Activated CD4-positive, alpha-beta memory T cell treated with anti-CD3 and anti-CD28 coated beads, Interleukin-2, amount 10 ng/mL, durations not matched to agents 7 days and 5 days (primary cell): ENCODE measurements at regions not wholly inside any gene's neighbourhood (a gene's known extent, or its start where the extent isn't known, plus 50 kb on each side); places are given as distances from the start of the nearest gene placed in this dataset.
"Not testable (repeated sequence)": the region's sequence is repeated elsewhere in the genome, so short reads cannot be mapped to it uniquely, and the experiment has no call there.

Experiments
- CTCF ChIA-PET: fragments of 350-600 bp; sonication (Branson Sonifier 250); formaldehyde crosslinking; loops from one replicate; lab custom pipeline; 2021; ENCODE audit warnings: antibody characterized with exemption, inconsistent platforms; lab: Charles Lee
- POLR2A ChIA-PET: fragments of 350-600 bp; sonication (Branson Sonifier 250); formaldehyde crosslinking; loops from one replicate; lab custom pipeline; 2021; ENCODE audit warnings: antibody characterized with exemption; lab: Charles Lee
- DNase-seq: peaks from one replicate; pipeline ENCODE4 v3.0.0-alpha.2; 2020
- H3K27ac Mint-ChIP-seq: one replicate; pipeline ENCODE4 v1.8.0; 2021; ENCODE audit warnings: mild to moderate bottlenecking, mixed read lengths
- H3K27me3 Mint-ChIP-seq: one replicate; pipeline ENCODE4 v1.8.0; 2021; ENCODE audit warnings: mixed read lengths
- H3K36me3 Mint-ChIP-seq: one replicate; pipeline ENCODE4 v1.8.0; 2021; ENCODE audit warnings: low read depth, mixed read lengths
- H3K4me1 Mint-ChIP-seq: one replicate; pipeline ENCODE4 v1.8.0; 2021; ENCODE audit warnings: mixed read lengths
- H3K4me3 Mint-ChIP-seq: one replicate; pipeline ENCODE4 v1.8.0; 2021; ENCODE audit warnings: mild to moderate bottlenecking, mixed read lengths
- H3K9me3 Mint-ChIP-seq: one replicate; pipeline ENCODE4 v1.8.0; 2021; ENCODE audit warnings: mixed read lengths

GRCh38 chr12:68387338-68387737 lies 55.2 kb upstream of the MDM1 start:
- ChIA-PET CTCF (no interaction called here), POLR2A (no interaction called here)
- Mint-ChIP-seq H3K36me3 (peaks cover 27% of the 10 kb centered on the region), H3K4me1 (peaks cover 29% of the 10 kb centered on the region), H3K9me3 (peaks cover 21% of the 10 kb centered on the region), H3K27me3 (peaks cover 6% of the 10 kb centered on the region), H3K4me3 (no peak overlapping the region), H3K27ac (no peak overlapping the region)
- no peak for DNase-seq

GRCh38 chr12:68389305-68389704 lies 57.1 kb upstream of the MDM1 start:
- POLR2A ChIA-PET = no interaction called here
- peaks cover 21% of the 10 kb centered on the region for H3K4me1 Mint-ChIP-seq
- H3K27ac Mint-ChIP-seq = no peak overlapping the region
- no peak for DNase-seq
- H3K36me3 Mint-ChIP-seq = peaks cover 21% of the 10 kb centered on the region
- CTCF ChIA-PET = no interaction called here
- peaks cover 17% of the 10 kb centered on the region for H3K9me3 Mint-ChIP-seq
- peaks cover 6% of the 10 kb centered on the region for H3K27me3 Mint-ChIP-seq
- H3K4me3 Mint-ChIP-seq = no peak overlapping the region

- POLR2A ChIA-PET = interaction anchor here (1.0 to 2.4 kb wide), 2 partner anchors 27 to 219 kb away, joined by 4 to 7 read pairs; partner anchors contain the start of gene RAP1B
- CTCF ChIA-PET = interaction anchor here (0.6 to 0.7 kb wide), 2 partner anchors 14 to 248 kb away, joined by 3 read pairs; no protein-coding TSS in a partner anchor
Observed at GRCh38 chr12:68391937-68392336, 59.8 kb upstream of the MDM1 start.

GRCh38 chr12:68392376-68392775 lies 60.2 kb upstream of the MDM1 start:
- Mint-ChIP-seq H3K4me1 (peaks cover 8% of the 10 kb centered on the region), H3K27ac (no peak overlapping the region), H3K27me3 (no peaks in the 10 kb centered on the region), H3K36me3 (peaks cover 7% of the 10 kb centered on the region), H3K4me3 (no peak overlapping the region), H3K9me3 (peaks cover 11% of the 10 kb centered on the region)
- ChIA-PET CTCF (interaction anchor here (0.6 to 0.7 kb wide), 2 partner anchors 15 to 248 kb away, joined by 3 read pairs; no protein-coding TSS in a partner anchor), POLR2A (interaction anchor here (1.0 to 2.4 kb wide), 2 partner anchors 28 to 218 kb away, joined by 4 to 7 read pairs; partner anchors contain the start of gene RAP1B)
- no peak for DNase-seq

More at GRCh38 chr12:68391937-68392336, 59.8 kb upstream of the MDM1 start:
- Mint-ChIP-seq H3K27ac (no peak overlapping the region), H3K36me3 (peaks cover 7% of the 10 kb centered on the region), H3K4me3 (no peak overlapping the region), H3K9me3 (peaks cover 9% of the 10 kb centered on the region), H3K4me1 (peaks cover 9% of the 10 kb centered on the region), H3K27me3 (no peaks in the 10 kb centered on the region)
- no peak for DNase-seq

- Mint-ChIP-seq H3K36me3 (peaks cover 7% of the 10 kb centered on the region), H3K27me3 (no peaks in the 10 kb centered on the region), H3K4me3 (no peak overlapping the region), H3K9me3 (peaks cover 16% of the 10 kb centered on the region), H3K27ac (no peak overlapping the region), H3K4me1 (peaks cover 5% of the 10 kb centered on the region)
- POLR2A ChIA-PET = interaction anchor here (0.8 to 2.4 kb wide), 2 partner anchors 9 to 29 kb away, joined by 4 to 7 read pairs; no protein-coding TSS in a partner anchor
- CTCF ChIA-PET = interaction anchor here (0.6 to 0.7 kb wide), 2 partner anchors 92 to 198 kb away, joined by 3 to 4 read pairs; no protein-coding TSS in a partner anchor
- DNase-seq = no peak
Observed at GRCh38 chr12:68393417-68393816, 61.3 kb upstream of the MDM1 start.

- peaks cover 5% of the 10 kb centered on the region for H3K4me1 Mint-ChIP-seq
- no peak overlapping the region for H3K27ac Mint-ChIP-seq
- H3K27me3 Mint-ChIP-seq = no peaks in the 10 kb centered on the region
- DNase-seq = no peak
- H3K36me3 Mint-ChIP-seq = peaks cover 3% of the 10 kb centered on the region
- H3K4me3 Mint-ChIP-seq = no peak overlapping the region
- POLR2A ChIA-PET = no interaction called here
- CTCF ChIA-PET = no interaction called here
- peaks cover 15% of the 10 kb centered on the region for H3K9me3 Mint-ChIP-seq
Observed at GRCh38 chr12:68397566-68398158, 65.5 kb upstream of the MDM1 start.

GRCh38 chr12:68398689-68399088 lies 66.5 kb upstream of the MDM1 start:
- H3K9me3 Mint-ChIP-seq = peaks cover 16% of the 10 kb centered on the region
- H3K27ac Mint-ChIP-seq, DNase-seq, H3K4me3 Mint-ChIP-seq, H3K36me3 Mint-ChIP-seq, H3K27me3 Mint-ChIP-seq, POLR2A ChIA-PET, H3K4me1 Mint-ChIP-seq: not testable (repeated sequence)
- CTCF ChIA-PET = interaction anchor here (1.0 kb wide), 1 partner anchor 15 kb away, joined by 4 read pairs; no protein-coding TSS in a partner anchor

- no peak for DNase-seq
- peaks cover 16% of the 10 kb centered on the region for H3K9me3 Mint-ChIP-seq
- peaks cover 3% of the 10 kb centered on the region for H3K36me3 Mint-ChIP-seq
- CTCF ChIA-PET = no interaction called here
- H3K4me3 Mint-ChIP-seq = no peak overlapping the region
- peaks cover 9% of the 10 kb centered on the region for H3K4me1 Mint-ChIP-seq
- POLR2A ChIA-PET = no interaction called here
- peaks cover 1% of the 10 kb centered on the region for H3K27me3 Mint-ChIP-seq
- no peak overlapping the region for H3K27ac Mint-ChIP-seq
Observed at GRCh38 chr12:68400226-68400829, 68.2 kb upstream of the MDM1 start.

GRCh38 chr12:68402422-68402821 lies 70.3 kb upstream of the MDM1 start:
- peaks cover 17% of the 10 kb centered on the region for H3K4me1 Mint-ChIP-seq
- ChIA-PET CTCF (no interaction called here), POLR2A (interaction anchor here (0.9 to 1.9 kb wide), 3 partner anchors 9 to 211 kb away, joined by 3 to 5 read pairs (median 4); no protein-coding TSS in a partner anchor)
- no peak overlapping the region for H3K4me3 Mint-ChIP-seq
- H3K9me3 Mint-ChIP-seq = peaks cover 11% of the 10 kb centered on the region
- DNase-seq = no peak
- H3K27ac Mint-ChIP-seq = no peak overlapping the region
- peaks cover 9% of the 10 kb centered on the region for H3K27me3 Mint-ChIP-seq
- peaks cover 3% of the 10 kb centered on the region for H3K36me3 Mint-ChIP-seq

- Mint-ChIP-seq H3K4me1 (peaks cover 17% of the 10 kb centered on the region), H3K36me3 (peaks cover 3% of the 10 kb centered on the region), H3K9me3 (peaks cover 8% of the 10 kb centered on the region), H3K4me3 (no peak overlapping the region), H3K27me3 (peaks cover 9% of the 10 kb centered on the region), H3K27ac (no peak overlapping the region)
- no peak for DNase-seq
- ChIA-PET POLR2A (interaction anchor here (1.3 to 1.9 kb wide), 2 partner anchors 18 to 210 kb away, joined by 3 to 5 read pairs; no protein-coding TSS in a partner anchor), CTCF (no interaction called here)
Observed at GRCh38 chr12:68403296-68403695, 71.1 kb upstream of the MDM1 start.

- CTCF ChIA-PET = no interaction called here
- no peak overlapping the region for H3K27ac Mint-ChIP-seq
- H3K4me1 Mint-ChIP-seq = peaks cover 17% of the 10 kb centered on the region
- POLR2A ChIA-PET = interaction anchor here (1.3 to 1.9 kb wide), 2 partner anchors 18 to 210 kb away, joined by 3 to 5 read pairs; no protein-coding TSS in a partner anchor
- peaks cover 9% of the 10 kb centered on the region for H3K27me3 Mint-ChIP-seq
- H3K36me3 Mint-ChIP-seq = peaks cover 3% of the 10 kb centered on the region
- H3K9me3 Mint-ChIP-seq = peaks cover 8% of the 10 kb centered on the region
- no peak for DNase-seq
- H3K4me3 Mint-ChIP-seq = no peak overlapping the region
Observed at GRCh38 chr12:68403711-68404110, 71.5 kb upstream of the MDM1 start.

GRCh38 chr12:68405343-68405781 lies 73.2 kb upstream of the MDM1 start:
- peaks cover 3% of the 10 kb centered on the region for H3K9me3 Mint-ChIP-seq
- DNase-seq = no peak
- H3K36me3 Mint-ChIP-seq = no peaks in the 10 kb centered on the region
- H3K4me3 Mint-ChIP-seq = no peak overlapping the region
- POLR2A ChIA-PET = no interaction called here
- peaks cover 9% of the 10 kb centered on the region for H3K27me3 Mint-ChIP-seq
- no peak overlapping the region for H3K27ac Mint-ChIP-seq
- H3K4me1 Mint-ChIP-seq = peaks cover 17% of the 10 kb centered on the region
- CTCF ChIA-PET = no interaction called here

- no peaks in the 10 kb centered on the region for H3K36me3 Mint-ChIP-seq
- H3K9me3 Mint-ChIP-seq = peaks cover 3% of the 10 kb centered on the region
- CTCF ChIA-PET = no interaction called here
- H3K4me3 Mint-ChIP-seq = no peak overlapping the region
- POLR2A ChIA-PET = interaction anchor here (0.6 kb wide), 1 partner anchor 31 kb away, joined by 4 read pairs; no protein-coding TSS in a partner anchor
- peaks cover 9% of the 10 kb centered on the region for H3K27me3 Mint-ChIP-seq
- peaks cover 17% of the 10 kb centered on the region for H3K4me1 Mint-ChIP-seq
- DNase-seq = no peak
- no peak overlapping the region for H3K27ac Mint-ChIP-seq
Observed at GRCh38 chr12:68406134-68406576, 74.0 kb upstream of the MDM1 start.
